GM12878 (cell line): ENCODE measurements at regions not wholly inside any gene's neighbourhood (a gene's known extent, or its start where the extent isn't known, plus 50 kb on each side); places are given as distances from the start of the nearest gene placed in this dataset.

Experiments used
- ATAC-seq: fragments of 200-7000 bp; cut with Tn5 transposase; 3 replicates; pipeline ENCODE4 v1.9.1; 2020; ENCODE audit warnings: mild to moderate bottlenecking, moderate library complexity
- BruUV-seq: library from RNA; stranded (reverse); fragments of 400-500 nt; replicated peaks from 2 replicates; lab custom pipeline; 2021; lab: Mats Ljungman, UMichigan
- CTCF ChIA-PET: fragments of 300-600 bp; sonication (Branson Sonifier 250); formaldehyde crosslinking; extraction: SDS; loops from one replicate; lab custom pipeline; 2021; ENCODE audit warnings: inconsistent platforms; lab: Yijun Ruan, JAX
- POLR2A ChIA-PET: fragments of 350-600 bp; formaldehyde crosslinking; extraction: SDS; loops from one replicate; lab custom pipeline; 2021; ENCODE audit warnings: inconsistent platforms; lab: Charles Lee
- RAD21 ChIA-PET: fragments of 300-600 bp; sonication (Branson Sonifier 250); formaldehyde crosslinking; loops from one replicate; lab custom pipeline; 2023; ENCODE audit warnings: antibody characterized with exemption; ENCODE audit not compliant: unreplicated experiment; lab: Charles Lee
- SMC1A ChIA-PET: fragments of 300-600 bp; sonication (Branson Sonifier 250); formaldehyde crosslinking; loops from one replicate; lab custom pipeline; 2023; ENCODE audit not compliant: unreplicated experiment, uncharacterized antibody; lab: Charles Lee
- DNase-seq: peaks from one replicate; pipeline ENCODE4 v3.0.0-alpha.2; 2011; ENCODE audit warnings: low read depth, low spot score
- FAIRE-seq: peaks from 3 replicates; lab custom pipeline; 2011; peaks lifted over from hg19 to GRCh38; lab: Jason Lieb, UNC
- H2AFZ ChIP-seq: 2 replicates; pipeline ENCODE4 v1.6.0; 2011; ENCODE audit warnings: low read depth, low read length, control low read depth; ENCODE audit not compliant: control insufficient read depth
- H3K27ac ChIP-seq: 2 replicates; pipeline ENCODE4 v1.5.1; 2011; ENCODE audit warnings: control low read depth; ENCODE audit not compliant: control insufficient read depth, insufficient read depth
- H3K27me3 ChIP-seq, 2 experiments: replicated peaks in 1 of 2; 2 replicates each; pipeline versions ENCODE4 v1.6.0 to v1.6.1; 2011; ENCODE audit warnings: low read length in 1 of 2; ENCODE audit not compliant: control insufficient read depth in 2 of 2, insufficient read depth in 2 of 2
- H3K36me3 ChIP-seq, 2 experiments: 2 replicates each; pipeline ENCODE4 v1.5.1; 2011; ENCODE audit warnings: low read length in 1 of 2; ENCODE audit not compliant: control insufficient read depth in 2 of 2, insufficient read depth in 2 of 2
- H3K4me1 ChIP-seq: 2 replicates; pipeline ENCODE4 v1.6.1; 2011; ENCODE audit warnings: mild to moderate bottlenecking, low read length, moderate library complexity, mixed read lengths; ENCODE audit not compliant: control insufficient read depth, insufficient read depth
- H3K4me2 ChIP-seq: 2 replicates; pipeline ENCODE4 v1.6.0; 2011; ENCODE audit warnings: control low read depth; ENCODE audit not compliant: control insufficient read depth, insufficient read depth
- H3K4me3 ChIP-seq: fragments of 200-600 bp; sonication (generic); 2 replicates; pipeline ENCODE4 v1.5.1; 2016
- H3K79me2 ChIP-seq: 2 replicates; pipeline ENCODE4 v1.6.0; 2011; ENCODE audit warnings: low read length; ENCODE audit not compliant: control insufficient read depth, insufficient read depth
- H3K9ac ChIP-seq: 2 replicates; pipeline ENCODE4 v1.8.0; 2011; ENCODE audit warnings: low read length, control low read depth, mixed read lengths; ENCODE audit not compliant: control insufficient read depth, insufficient read depth
- H3K9me3 ChIP-seq: replicated peaks from 3 replicates; pipeline ENCODE4 v1.5.1; 2011; ENCODE audit warnings: mild to moderate bottlenecking, low read length; ENCODE audit not compliant: control insufficient read depth, insufficient read depth
- H4K20me1 ChIP-seq: 2 replicates; pipeline ENCODE4 v1.6.0; 2011; ENCODE audit not compliant: control insufficient read depth, insufficient read depth
- CHD4 ChIP-seq: fragments of 200-600 bp; sonication (generic); IDR thresholded peaks from 2 replicates; pipeline ENCODE4 v1.6.1; 2016; ENCODE audit warnings: mild to moderate bottlenecking
- CREM ChIP-seq: IDR thresholded peaks from 2 replicates; pipeline ENCODE4 v1.6.1; 2014; ENCODE audit warnings: antibody characterized with exemption, low read depth
- HDAC6 ChIP-seq: fragments of 200-600 bp; sonication (generic); IDR thresholded peaks from one replicate; pipeline ENCODE4 v1.8.0; 2017; ENCODE audit warnings: antibody characterized with exemption; ENCODE audit not compliant: unreplicated experiment
- HSF1 ChIP-seq: fragments of 150-350 bp; IDR thresholded peaks from 2 replicates; pipeline ENCODE4 v1.6.1; 2014; ENCODE audit warnings: mild to moderate bottlenecking, low read depth, low read length
- JUNB ChIP-seq: IDR thresholded peaks from 2 replicates; pipeline ENCODE4 v1.6.1; 2016; ENCODE audit warnings: antibody characterized with exemption, mild to moderate bottlenecking
- POLR2AphosphoS5 ChIP-seq: IDR thresholded peaks from 2 replicates; pipeline ENCODE4 v1.6.1; 2011; ENCODE audit warnings: mild to moderate bottlenecking, low read length, inconsistent platforms
- RELB ChIP-seq: fragments of 450-650 bp; IDR thresholded peaks from 2 replicates; pipeline ENCODE4 v1.6.1; 2017; ENCODE audit warnings: low read depth, mild to moderate bottlenecking, moderate library complexity
- RUNX3 ChIP-seq: IDR thresholded peaks from 2 replicates; pipeline ENCODE4 v1.6.1; 2012; ENCODE audit warnings: low read length, inconsistent platforms
- SREBF2 ChIP-seq: IDR thresholded peaks from 2 replicates; pipeline ENCODE4 v1.6.1; 2012; ENCODE audit warnings: mild to moderate bottlenecking, low read length
- TARDBP ChIP-seq: IDR thresholded peaks from 2 replicates; pipeline ENCODE4 v1.6.1; 2016; ENCODE audit warnings: borderline replicate concordance
- ZBED1 ChIP-seq: IDR thresholded peaks from 2 replicates; pipeline ENCODE4 v1.6.1; 2016; ENCODE audit warnings: borderline replicate concordance
- ZBTB33 ChIP-seq: fragments of 450-650 bp; IDR thresholded peaks from 2 replicates; pipeline ENCODE4 v1.6.1; 2017; ENCODE audit warnings: mild to moderate bottlenecking
- ZNF217 ChIP-seq: fragments of 450-650 bp; IDR thresholded peaks from 2 replicates; pipeline ENCODE4 v1.6.1; 2017; ENCODE audit warnings: antibody characterized with exemption, mild to moderate bottlenecking
- ZNF24 ChIP-seq: fragments of 450-650 bp; IDR thresholded peaks from 2 replicates; pipeline ENCODE4 v1.6.1; 2017; ENCODE audit warnings: antibody characterized with exemption, mild to moderate bottlenecking
- WGBS: methylation state at CpG from one replicate; pipeline ENCODE4 v1.1.6; 2016; ENCODE audit warnings: low lambda C conversion rate; ENCODE audit not compliant: insufficient replicate concordance, insufficient coverage; ENCODE audit errors: missing lambda C conversion rate; 5-methylcytosine and 5-hydroxymethylcytosine counted together
- in situ Hi-C: fragments of 300-500 bp; cut with MboI; formaldehyde crosslinking; loops from 9 replicates; pipeline ENCODE4 v1.14.3; 2018; ENCODE audit warnings: mixed read lengths
- intact Hi-C: fragments of 100-400 bp; cut with micrococcal nuclease; formaldehyde crosslinking; loops from one replicate; pipeline ENCODE4 v1.14.2; 2022; ENCODE audit not compliant: unreplicated experiment
- TF ChIP-seq, protein P1 (sequence below): fragments of 450-650 bp; formaldehyde crosslinking; IDR thresholded peaks from 2 replicates; pipeline ENCODE4 v1.5.0; 2022; ENCODE audit warnings: mild to moderate bottlenecking, missing genetic modification characterization
- TF ChIP-seq, protein P2 (sequence below): IDR thresholded peaks from 2 replicates; pipeline ENCODE4 v1.6.1; 2012; ENCODE audit warnings: low read depth, low read length, improper control_type of control experiment

DNA sequence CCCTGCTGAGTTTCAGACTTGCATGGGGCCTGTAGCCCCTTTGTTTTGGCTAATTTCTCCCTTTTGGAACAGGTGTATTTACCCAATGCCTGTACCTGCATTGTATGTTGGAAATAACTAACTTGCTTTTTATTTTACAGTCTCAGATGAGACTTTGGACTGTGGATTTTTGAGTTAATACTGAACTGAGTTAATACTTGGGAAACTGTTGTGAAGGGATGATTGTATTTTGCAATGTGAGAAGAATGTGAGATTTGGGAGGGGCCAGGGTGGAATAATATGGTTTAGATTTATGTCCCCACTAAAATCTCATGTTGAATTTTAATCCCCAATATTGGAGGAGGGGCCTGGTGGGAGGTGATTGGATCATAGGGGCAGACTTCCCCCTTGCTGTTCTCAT lies 99.1 kb upstream of the IRAK1BP1 start (continued):
- TF ChIP-seq, protein P1, sequence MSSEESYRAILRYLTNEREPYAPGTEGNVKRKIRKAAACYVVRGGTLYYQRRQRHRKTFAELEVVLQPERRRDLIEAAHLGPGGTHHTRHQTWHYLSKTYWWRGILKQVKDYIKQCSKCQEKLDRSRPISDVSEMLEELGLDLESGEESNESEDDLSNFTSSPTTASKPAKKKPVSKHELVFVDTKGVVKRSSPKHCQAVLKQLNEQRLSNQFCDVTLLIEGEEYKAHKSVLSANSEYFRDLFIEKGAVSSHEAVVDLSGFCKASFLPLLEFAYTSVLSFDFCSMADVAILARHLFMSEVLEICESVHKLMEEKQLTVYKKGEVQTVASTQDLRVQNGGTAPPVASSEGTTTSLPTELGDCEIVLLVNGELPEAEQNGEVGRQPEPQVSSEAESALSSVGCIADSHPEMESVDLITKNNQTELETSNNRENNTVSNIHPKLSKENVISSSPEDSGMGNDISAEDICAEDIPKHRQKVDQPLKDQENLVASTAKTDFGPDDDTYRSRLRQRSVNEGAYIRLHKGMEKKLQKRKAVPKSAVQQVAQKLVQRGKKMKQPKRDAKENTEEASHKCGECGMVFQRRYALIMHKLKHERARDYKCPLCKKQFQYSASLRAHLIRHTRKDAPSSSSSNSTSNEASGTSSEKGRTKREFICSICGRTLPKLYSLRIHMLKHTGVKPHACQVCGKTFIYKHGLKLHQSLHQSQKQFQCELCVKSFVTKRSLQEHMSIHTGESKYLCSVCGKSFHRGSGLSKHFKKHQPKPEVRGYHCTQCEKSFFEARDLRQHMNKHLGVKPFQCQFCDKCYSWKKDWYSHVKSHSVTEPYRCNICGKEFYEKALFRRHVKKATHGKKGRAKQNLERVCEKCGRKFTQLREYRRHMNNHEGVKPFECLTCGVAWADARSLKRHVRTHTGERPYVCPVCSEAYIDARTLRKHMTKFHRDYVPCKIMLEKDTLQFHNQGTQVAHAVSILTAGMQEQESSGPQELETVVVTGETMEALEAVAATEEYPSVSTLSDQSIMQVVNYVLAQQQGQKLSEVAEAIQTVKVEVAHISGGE (CRISPR knock-in tag): no peak
- TF ChIP-seq HSF1 (no peak), JUNB (no peak), CREM (no peak)

GRCh38 chr6:78770765-78771164 lies 96.6 kb upstream of the IRAK1BP1 start:
- no peak for FAIRE-seq
- DNase-seq: no peak
- no peak overlapping the region for H3K4me2 ChIP-seq
- no TSS peak for BruUV-seq
- POLR2A ChIA-PET: no interaction called here
- RAD21 ChIA-PET: no interaction called here
- H3K36me3 ChIP-seq: no peaks in the 10 kb centered on the region
- in situ Hi-C loops (no loop called here), intact Hi-C loops (no loop called here)
- no peak overlapping the region for H2AFZ ChIP-seq
- 24% methylated on average over 5 of the region's 5 CpGs for WGBS
- H4K20me1 ChIP-seq: no peaks in the 10 kb centered on the region
- ATAC-seq: no peak
- CTCF ChIA-PET: no interaction called here
- H3K9ac ChIP-seq: no peak overlapping the region
- H3K27me3 ChIP-seq: no peaks in the 10 kb centered on the region
- H3K9me3 ChIP-seq: no peaks in the 10 kb centered on the region
- SMC1A ChIA-PET: no interaction called here
- H3K4me1 ChIP-seq: no peaks in the 10 kb centered on the region
- no peak for TF ChIP-seq CHD4
- no peak for TF ChIP-seq ZBTB33
- TF ChIP-seq POLR2AphosphoS5: no peak
- TF ChIP-seq, protein P2, sequence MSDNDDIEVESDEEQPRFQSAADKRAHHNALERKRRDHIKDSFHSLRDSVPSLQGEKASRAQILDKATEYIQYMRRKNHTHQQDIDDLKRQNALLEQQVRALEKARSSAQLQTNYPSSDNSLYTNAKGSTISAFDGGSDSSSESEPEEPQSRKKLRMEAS: no peak
- no peak for TF ChIP-seq TARDBP
- no peak for TF ChIP-seq HDAC6
- no peak for TF ChIP-seq JUNB
- no peak for TF ChIP-seq ZBED1
- TF ChIP-seq ZNF24: no peak
- TF ChIP-seq RUNX3: no peak
- no peak for TF ChIP-seq ZNF217
- no peak for TF ChIP-seq RELB
- TF ChIP-seq SREBF2: no peak
- H3K4me3 ChIP-seq: no peak overlapping the region
- H3K79me2 ChIP-seq: no peaks in the 10 kb centered on the region
- no peak overlapping the region for H3K27ac ChIP-seq
